AG04449 (cell line): ENCODE measurements at regions not wholly inside any gene's neighbourhood (a gene's known extent, or its start where the extent isn't known, plus 50 kb on each side); places are given as distances from the start of the nearest gene placed in this dataset.
"Not testable (repeated sequence)": the region's sequence is repeated elsewhere in the genome, so short reads cannot be mapped to it uniquely, and the experiment has no call there.

Source experiments
- CTCF ChIA-PET: fragments of 350-600 bp; formaldehyde crosslinking; extraction: SDS; loops from one replicate; lab custom pipeline; 2021; ENCODE audit warnings: antibody characterized with exemption; lab: Yijun Ruan, JAX
- POLR2A ChIA-PET: fragments of 400-600, 350-600 bp; formaldehyde crosslinking; extraction: SDS; loops from one replicate; lab custom pipeline; 2020; ENCODE audit warnings: antibody characterized with exemption, inconsistent platforms; lab: Yijun Ruan, JAX
- DNase-seq: peaks from one replicate; pipeline ENCODE4 v3.0.0-alpha.2; 2010; ENCODE audit warnings: low read depth, low spot score
- H3K4me3 ChIP-seq: 2 replicates; pipeline ENCODE4 v1.5.1; 2011; ENCODE audit warnings: low read depth, mild to moderate bottlenecking, control low read depth, low read length
- TF ChIP-seq, protein P1 (sequence below): IDR thresholded peaks from one replicate; pipeline ENCODE4 v1.5.1; 2011; ENCODE audit warnings: mild to moderate bottlenecking, moderate library complexity, low read length, control low read depth, inconsistent platforms; ENCODE audit not compliant: insufficient read depth; ENCODE audit errors: missing control alignments

GRCh38 chr6:92682516-92683398 lies 736.6 kb downstream of the EPHA7 start:
- H3K4me3 ChIP-seq = no peak overlapping the region
- POLR2A ChIA-PET = no interaction called here
- CTCF ChIA-PET = no interaction called here

GRCh38 chr6:92681401-92681800 lies 738.0 kb downstream of the EPHA7 start:
- TF ChIP-seq, protein P1, sequence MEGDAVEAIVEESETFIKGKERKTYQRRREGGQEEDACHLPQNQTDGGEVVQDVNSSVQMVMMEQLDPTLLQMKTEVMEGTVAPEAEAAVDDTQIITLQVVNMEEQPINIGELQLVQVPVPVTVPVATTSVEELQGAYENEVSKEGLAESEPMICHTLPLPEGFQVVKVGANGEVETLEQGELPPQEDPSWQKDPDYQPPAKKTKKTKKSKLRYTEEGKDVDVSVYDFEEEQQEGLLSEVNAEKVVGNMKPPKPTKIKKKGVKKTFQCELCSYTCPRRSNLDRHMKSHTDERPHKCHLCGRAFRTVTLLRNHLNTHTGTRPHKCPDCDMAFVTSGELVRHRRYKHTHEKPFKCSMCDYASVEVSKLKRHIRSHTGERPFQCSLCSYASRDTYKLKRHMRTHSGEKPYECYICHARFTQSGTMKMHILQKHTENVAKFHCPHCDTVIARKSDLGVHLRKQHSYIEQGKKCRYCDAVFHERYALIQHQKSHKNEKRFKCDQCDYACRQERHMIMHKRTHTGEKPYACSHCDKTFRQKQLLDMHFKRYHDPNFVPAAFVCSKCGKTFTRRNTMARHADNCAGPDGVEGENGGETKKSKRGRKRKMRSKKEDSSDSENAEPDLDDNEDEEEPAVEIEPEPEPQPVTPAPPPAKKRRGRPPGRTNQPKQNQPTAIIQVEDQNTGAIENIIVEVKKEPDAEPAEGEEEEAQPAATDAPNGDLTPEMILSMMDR = no peak
- DNase-seq = no peak
- no peak overlapping the region for H3K4me3 ChIP-seq
- POLR2A ChIA-PET = no interaction called here
- CTCF ChIA-PET = no interaction called here

More at GRCh38 chr6:92682516-92683398, 736.6 kb downstream of the EPHA7 start:
- TF ChIP-seq, protein P1 = no peak
- DNase-seq = no peak

DNA sequence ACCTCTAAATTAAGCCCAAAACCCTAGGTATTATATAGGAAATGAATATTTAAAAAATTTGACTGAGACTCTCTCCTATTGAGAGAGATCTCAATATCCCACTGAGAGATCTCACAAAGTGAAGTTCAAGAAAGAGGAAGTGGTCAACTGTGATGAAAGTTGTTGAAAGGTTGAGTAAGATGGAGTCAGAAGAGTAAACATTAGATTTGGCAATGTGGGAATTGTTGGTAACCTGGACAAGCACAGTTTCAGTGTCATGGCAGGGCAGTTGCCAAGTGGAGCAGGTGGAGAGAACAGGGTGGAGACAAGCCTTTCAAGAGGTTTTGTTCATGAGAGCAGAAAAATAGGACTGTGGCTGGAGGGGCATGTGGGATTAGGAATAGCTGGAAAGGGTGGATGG lies 747.9 kb downstream of the EPHA7 start:
- H3K4me3 ChIP-seq, POLR2A ChIA-PET, CTCF ChIA-PET, DNase-seq: not testable (repeated sequence)

- POLR2A ChIA-PET = no interaction called here
- no peak for DNase-seq
These were observed 751.5 kb downstream of the EPHA7 start for GRCh38 chr6:92667843-92668242.

DNA sequence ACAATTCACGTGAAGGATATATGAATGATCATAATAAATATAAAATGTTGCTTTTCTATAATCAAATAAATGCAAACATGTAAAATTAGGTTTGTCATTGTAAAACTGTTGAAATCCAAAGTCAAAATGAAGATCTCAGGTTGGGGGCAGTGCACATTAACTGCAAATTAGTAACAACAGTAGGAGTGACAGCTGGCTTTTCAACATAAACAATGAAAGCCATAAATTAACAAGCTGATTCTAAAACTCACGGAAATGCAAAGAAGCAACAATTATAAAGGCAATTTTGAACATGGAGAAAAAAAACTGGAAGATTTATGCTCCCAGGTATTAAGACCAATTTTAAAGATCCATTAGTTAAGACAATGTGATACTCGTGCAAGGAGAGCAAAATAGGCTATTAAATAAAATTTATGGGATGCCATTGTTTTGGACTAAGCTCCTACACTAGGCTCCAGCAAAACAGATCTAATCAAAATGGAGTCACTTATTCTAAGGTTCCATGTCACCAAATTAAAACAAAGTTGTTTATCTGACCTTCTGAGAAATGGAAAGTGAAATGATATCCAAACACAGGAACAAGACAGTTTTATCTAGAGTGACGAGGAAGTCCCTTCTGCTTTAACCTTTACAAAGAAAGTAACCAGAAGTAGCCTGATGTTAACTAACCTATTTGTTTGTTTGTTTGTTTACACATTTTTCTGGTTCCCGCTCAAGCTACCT lies 770.8 kb downstream of the EPHA7 start:
- TF ChIP-seq, protein P1 = no peak
- no peak overlapping the region for H3K4me3 ChIP-seq
- ChIA-PET POLR2A (no interaction called here), CTCF (no interaction called here)
- no peak for DNase-seq

More at GRCh38 chr6:92667843-92668242, 751.5 kb downstream of the EPHA7 start:
- CTCF ChIA-PET = no interaction called here
- no peak overlapping the region for H3K4me3 ChIP-seq
- TF ChIP-seq, protein P1 = no peak

- H3K4me3 ChIP-seq = no peak overlapping the region
- POLR2A ChIA-PET = no interaction called here
- CTCF ChIA-PET = no interaction called here
- TF ChIP-seq, protein P1 = no peak
- DNase-seq = no peak
These were observed 771.7 kb downstream of the EPHA7 start for GRCh38 chr6:92647630-92648029.

DNA sequence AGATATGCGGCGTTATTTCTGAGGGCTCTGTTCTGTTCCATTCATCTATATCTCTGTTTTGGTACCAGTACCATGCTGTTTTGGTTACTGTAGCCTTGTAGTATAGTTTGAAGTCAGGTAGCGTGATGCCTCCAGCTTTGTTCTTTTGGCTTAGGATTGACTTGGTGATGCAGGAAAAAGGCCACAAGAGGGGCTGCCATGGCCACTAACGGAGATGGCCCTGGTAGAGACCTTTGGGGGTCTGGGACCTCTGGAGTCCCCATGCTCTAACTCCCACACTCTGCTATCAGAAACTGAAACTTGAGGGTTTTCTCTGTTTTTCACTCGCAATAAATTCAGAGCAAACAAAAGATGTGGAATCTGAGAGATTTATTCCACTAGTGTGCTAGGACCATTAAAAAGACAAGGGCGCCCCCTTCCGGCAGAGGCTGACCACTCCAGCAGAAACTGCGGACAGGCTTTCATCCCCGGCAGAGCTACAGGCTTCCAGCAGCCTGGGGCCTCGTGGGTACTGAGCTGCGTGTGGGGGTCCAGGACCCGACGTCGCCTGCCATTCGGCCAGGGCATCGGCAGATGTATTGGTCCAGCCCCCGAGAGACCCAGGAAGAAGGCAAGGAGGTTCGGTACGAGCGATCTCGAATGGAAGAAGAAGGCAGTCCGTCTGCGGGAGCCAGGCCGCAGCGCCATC lies 775.1 kb downstream of the EPHA7 start:
- H3K4me3 ChIP-seq, CTCF ChIA-PET, POLR2A ChIA-PET, DNase-seq: not testable (repeated sequence)
